Esophagus muscularis mucosa (tissue), 4 donors: ENCODE measurements at regions not wholly inside any gene's neighbourhood (a gene's known extent, or its start where the extent isn't known, plus 50 kb on each side); places are given as distances from the start of the nearest gene placed in this dataset.

ENCODE experiments used
- DNase-seq: peaks from one replicate; pipeline ENCODE4 v3.0.0-alpha.2; 2017; ENCODE audit errors: extremely low spot score
- H3K27ac ChIP-seq, 4 donors: fragments of 200-600 bp; sonication (generic); replicated peaks in 1 of 4; 1 replicate in 3 of 4; 2 replicates in 1 of 4; pipeline ENCODE4 v1.5.1; 2016 to 2019; ENCODE audit warnings: mild to moderate bottlenecking in 1 of 4
- H3K27me3 ChIP-seq, 4 donors: fragments of 200-600 bp; sonication (generic); one replicate each; pipeline versions ENCODE4 v1.5.1 to v1.6.0; 2016 to 2019
- H3K36me3 ChIP-seq, 4 donors: fragments of 200-600 bp; sonication (generic); one replicate each; pipeline ENCODE4 v1.5.1; 2016 to 2019
- H3K4me1 ChIP-seq, 4 donors: fragments of 200-600 bp; sonication (generic); one replicate each; pipeline ENCODE4 v1.5.1; 2016 to 2019
- H3K4me3 ChIP-seq, 4 donors: fragments of 200-600 bp; sonication (generic); 1 replicate in 2 of 4; 2 replicates in 2 of 4; pipeline ENCODE4 v1.5.1; 2016 to 2019; ENCODE audit warnings: mild to moderate bottlenecking in 4 of 4, moderate library complexity in 1 of 4
- H3K9me3 ChIP-seq, 4 donors: fragments of 200-600 bp; sonication (generic); 1 replicate in 3 of 4; 2 replicates in 1 of 4; pipeline ENCODE4 v1.5.1; 2016 to 2019
- EP300 ChIP-seq: sonication (generic); formaldehyde crosslinking; IDR thresholded peaks from one replicate; pipeline ENCODE4 v1.6.1; 2017; ENCODE audit warnings: antibody characterized with exemption
- POLR2A ChIP-seq: fragments of 450-650 bp; IDR thresholded peaks from one replicate; pipeline ENCODE4 v1.6.1; 2017; ENCODE audit warnings: antibody characterized with exemption, moderate library complexity, mild to moderate bottlenecking, low read depth
- POLR2AphosphoS5 ChIP-seq, 2 donors: sonication (generic); formaldehyde crosslinking; IDR thresholded peaks; one replicate each; pipeline ENCODE4 v1.6.1; 2017; ENCODE audit warnings: antibody characterized with exemption in 2 of 2
- WGBS: methylation state at CpG from one replicate; pipeline ENCODE4 v1.1.5; 2018; 5-methylcytosine and 5-hydroxymethylcytosine counted together
- intact Hi-C: fragments of 100-400 bp; cut with DNase I; formaldehyde crosslinking; loops from one replicate; pipeline ENCODE4 v1.15.1; 2023
- TF ChIP-seq, protein P1 (sequence below), 3 experiments: fragments of 200-600 bp in 2 of 3; fragments of 450-650 bp in 1 of 3; sonication (generic) in 2 of 3; IDR thresholded peaks; one replicate each; pipeline ENCODE4 v1.5.1; 2017 to 2019; ENCODE audit warnings: antibody characterized with exemption in 3 of 3, mild to moderate bottlenecking in 2 of 3, moderate library complexity in 1 of 3

DNA sequence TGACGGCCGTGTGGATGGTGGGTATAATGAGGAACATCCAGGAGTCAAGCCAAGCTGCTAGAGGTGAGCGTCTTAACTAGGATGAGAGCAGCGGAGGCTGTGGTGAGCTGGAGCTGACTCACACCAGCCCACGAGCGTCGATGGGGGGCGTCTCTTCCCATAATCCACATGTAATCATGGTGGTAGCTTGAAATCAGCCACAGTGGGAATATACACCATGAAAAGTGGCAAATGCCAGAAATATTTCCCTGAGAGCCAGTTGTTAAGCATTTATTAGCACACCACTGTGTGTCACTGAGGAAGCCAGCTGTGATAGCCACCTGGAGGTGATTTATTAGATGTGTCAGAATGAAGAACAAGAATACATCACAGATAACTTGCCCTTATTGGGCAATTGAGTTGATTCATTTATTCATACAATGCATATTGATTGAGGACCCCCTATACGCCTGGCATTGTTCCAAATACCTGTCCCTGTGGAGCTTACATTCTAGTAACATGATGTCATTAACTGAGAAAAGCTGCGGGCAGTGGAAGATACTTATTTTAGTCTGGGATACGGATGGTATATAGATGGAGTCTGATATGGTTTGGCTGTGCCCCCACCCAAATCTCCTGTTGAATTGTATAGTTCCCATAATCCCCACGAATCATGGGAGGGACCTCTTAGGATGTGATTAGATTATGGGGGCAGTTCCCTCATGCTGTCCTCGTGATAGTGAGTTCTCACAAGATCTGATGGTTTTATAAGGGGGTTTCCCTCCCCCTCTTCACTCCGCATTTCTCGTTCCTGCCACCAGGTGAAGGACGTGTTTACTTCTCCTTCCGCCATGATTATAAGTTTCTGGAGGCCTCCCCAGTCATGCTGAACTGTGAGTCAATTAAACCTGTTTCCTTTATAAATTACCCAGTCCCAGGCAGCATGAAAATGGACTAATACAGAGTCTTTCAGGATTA lies 473.4 kb downstream of the METTL15 start:
- 88% methylated on average over 17 of the region's 17 CpGs for WGBS
- intact Hi-C loops = no loop called here
- Histone ChIP-seq H3K9me3 (no peaks in the 10 kb centered on the region), H3K4me1 (no peaks in the 10 kb centered on the region), H3K27me3 (no peaks in the 10 kb centered on the region), H3K36me3 (no peaks in the 10 kb centered on the region), H3K27ac (no peak overlapping the region), H3K4me3 (no peak overlapping the region)
- TF ChIP-seq EP300 (no peak), POLR2A (no peak), POLR2AphosphoS5 (IDR thresholded peaks at IDR 0.05) (no peak)
- TF ChIP-seq, protein P1, sequence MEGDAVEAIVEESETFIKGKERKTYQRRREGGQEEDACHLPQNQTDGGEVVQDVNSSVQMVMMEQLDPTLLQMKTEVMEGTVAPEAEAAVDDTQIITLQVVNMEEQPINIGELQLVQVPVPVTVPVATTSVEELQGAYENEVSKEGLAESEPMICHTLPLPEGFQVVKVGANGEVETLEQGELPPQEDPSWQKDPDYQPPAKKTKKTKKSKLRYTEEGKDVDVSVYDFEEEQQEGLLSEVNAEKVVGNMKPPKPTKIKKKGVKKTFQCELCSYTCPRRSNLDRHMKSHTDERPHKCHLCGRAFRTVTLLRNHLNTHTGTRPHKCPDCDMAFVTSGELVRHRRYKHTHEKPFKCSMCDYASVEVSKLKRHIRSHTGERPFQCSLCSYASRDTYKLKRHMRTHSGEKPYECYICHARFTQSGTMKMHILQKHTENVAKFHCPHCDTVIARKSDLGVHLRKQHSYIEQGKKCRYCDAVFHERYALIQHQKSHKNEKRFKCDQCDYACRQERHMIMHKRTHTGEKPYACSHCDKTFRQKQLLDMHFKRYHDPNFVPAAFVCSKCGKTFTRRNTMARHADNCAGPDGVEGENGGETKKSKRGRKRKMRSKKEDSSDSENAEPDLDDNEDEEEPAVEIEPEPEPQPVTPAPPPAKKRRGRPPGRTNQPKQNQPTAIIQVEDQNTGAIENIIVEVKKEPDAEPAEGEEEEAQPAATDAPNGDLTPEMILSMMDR (IDR thresholded peaks at IDR 0.05) = no peak
- DNase-seq = no peak

GRCh38 chr11:28571371-28571770 lies 463.2 kb downstream of the METTL15 start:
- H3K36me3 ChIP-seq = no peaks in the 10 kb centered on the region
- H3K4me1 ChIP-seq = peaks cover 0 to 8% (median 7%) of the 10 kb centered on the region in 4 donors
- no peaks in the 10 kb centered on the region for H3K27me3 ChIP-seq
- no peak for TF ChIP-seq EP300
- no peak for TF ChIP-seq POLR2AphosphoS5 (IDR thresholded peaks at IDR 0.05)
- TF ChIP-seq, protein P1 (IDR thresholded peaks at IDR 0.05) = no peak
- TF ChIP-seq POLR2A = no peak
- no peaks in the 10 kb centered on the region for H3K9me3 ChIP-seq
- DNase-seq = no peak
- intact Hi-C loops = no loop called here
- H3K27ac ChIP-seq = no peak overlapping the region
- H3K4me3 ChIP-seq = no peak overlapping the region

DNA sequence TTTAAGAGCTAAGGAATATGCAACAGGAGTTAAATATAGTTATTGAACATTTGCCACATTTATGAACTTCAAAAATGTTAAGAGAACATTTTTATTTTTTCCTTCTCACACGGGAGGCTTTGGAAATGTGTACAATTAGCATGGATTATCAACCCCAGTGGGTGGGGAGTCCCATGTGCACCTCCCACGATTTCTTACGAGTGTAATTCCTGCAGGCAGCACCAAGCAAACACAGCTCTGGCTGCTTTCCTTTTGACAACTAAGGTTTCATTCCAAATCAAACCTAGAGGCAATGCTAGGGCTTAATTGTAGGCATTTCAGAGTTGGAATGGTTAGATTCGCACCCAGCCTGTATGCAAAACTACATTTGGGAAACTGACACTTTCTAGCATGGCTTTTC lies 460.9 kb downstream of the METTL15 start:
- DNase-seq = no peak
- H3K9me3 ChIP-seq = no peaks in the 10 kb centered on the region
- H3K27ac ChIP-seq = no peak overlapping the region
- peaks cover 4 to 16% (median 12%) of the 10 kb centered on the region in 4 donors for H3K4me1 ChIP-seq
- no peak overlapping the region for H3K4me3 ChIP-seq
- TF ChIP-seq POLR2AphosphoS5 (IDR thresholded peaks at IDR 0.05) (no peak), EP300 (no peak), POLR2A (no peak)
- TF ChIP-seq, protein P1 (IDR thresholded peaks at IDR 0.05) = no peak
- no peaks in the 10 kb centered on the region for H3K27me3 ChIP-seq
- intact Hi-C loops = no loop called here
- no peaks in the 10 kb centered on the region for H3K36me3 ChIP-seq
- 64% methylated on average over 4 of the region's 4 CpGs for WGBS

DNA sequence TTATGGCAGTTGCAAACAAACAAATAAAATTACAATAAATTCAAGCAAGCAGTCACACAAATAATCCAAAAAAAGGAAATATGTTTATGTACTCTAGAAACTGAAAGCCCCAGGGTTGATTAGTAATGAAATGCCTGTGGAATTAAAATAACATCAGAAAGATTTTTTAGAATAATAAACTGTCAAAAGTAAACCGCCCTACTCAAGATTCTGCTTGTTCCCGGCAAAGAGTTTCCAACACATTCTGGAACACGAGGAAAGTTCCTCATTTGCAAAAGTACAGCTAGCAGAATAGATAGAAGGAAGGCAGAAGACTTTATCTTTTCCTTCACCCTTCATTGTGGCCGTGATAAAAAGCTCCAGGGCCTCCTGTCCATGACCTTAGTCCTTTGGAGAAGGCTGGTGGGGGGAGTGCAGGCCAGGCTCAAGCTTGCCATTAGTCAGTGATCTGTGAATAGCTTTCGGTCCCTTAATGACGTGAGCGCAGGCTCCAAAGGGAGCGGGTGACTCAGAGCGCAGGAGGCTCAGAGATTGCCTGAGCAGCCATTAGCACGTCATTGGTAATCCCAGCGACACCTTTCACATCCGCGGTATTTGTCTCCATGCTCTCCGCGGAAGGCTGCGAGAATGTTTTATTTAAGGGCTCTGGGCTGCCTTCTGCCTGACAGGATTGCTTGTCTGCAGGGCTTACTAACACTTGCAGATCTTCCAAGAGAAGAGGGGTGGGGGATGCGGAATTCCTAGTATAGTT lies 458.3 kb downstream of the METTL15 start:
- peaks cover 4 to 16% (median 12%) of the 10 kb centered on the region in 4 donors for H3K4me1 ChIP-seq
- intact Hi-C loops = no loop called here
- peak overlapping the region; percentile 13 to 44 (median 34) for H3K4me3 ChIP-seq
- H3K9me3 ChIP-seq = no peaks in the 10 kb centered on the region
- H3K27me3 ChIP-seq = no peaks in the 10 kb centered on the region
- no peak for DNase-seq
- peak overlapping the region; percentile 63 to 76 (median 74) for H3K27ac ChIP-seq
- no peaks in the 10 kb centered on the region for H3K36me3 ChIP-seq
- TF ChIP-seq POLR2A (no peak), POLR2AphosphoS5 (IDR thresholded peaks at IDR 0.05) (peak; percentile 45 to 60), EP300 (no peak)
- TF ChIP-seq, protein P1 (IDR thresholded peaks at IDR 0.05) = no peak
- WGBS = 6% methylated on average over 17 of the region's 17 CpGs
